HFFc6 (cell line): ENCODE measurements at regions not wholly inside any gene's neighbourhood (a gene's known extent, or its start where the extent isn't known, plus 50 kb on each side); places are given as distances from the start of the nearest gene placed in this dataset. TPM values are rescaled to one million over a fixed set of nuclear protein-coding genes. Genes with fewer than 3 reads are reported as not detected.
"Not testable (repeated sequence)": the region's sequence is repeated elsewhere in the genome, so short reads cannot be mapped to it uniquely, and the experiment has no call there.

Experiments used
- DNase-seq: peaks from one replicate; pipeline ENCODE4 v3.0.0-alpha.2; 2018
- H3K27ac Mint-ChIP-seq: 2 replicates; pipeline ENCODE4 v1.8.0; 2020; ENCODE audit warnings: mild to moderate bottlenecking, mixed read lengths
- H3K27me3 Mint-ChIP-seq: 2 replicates; pipeline ENCODE4 v1.8.0; 2021; ENCODE audit warnings: mild to moderate bottlenecking, moderate library complexity, mixed read lengths; ENCODE audit not compliant: insufficient read depth
- H3K36me3 Mint-ChIP-seq: 2 replicates; pipeline ENCODE4 v1.8.0; 2021; ENCODE audit warnings: low read depth, mixed read lengths
- H3K4me1 Mint-ChIP-seq: 2 replicates; pipeline ENCODE4 v1.8.0; 2020; ENCODE audit warnings: low read depth, mixed read lengths
- H3K4me3 Mint-ChIP-seq: 2 replicates; pipeline ENCODE4 v1.8.0; 2020; ENCODE audit warnings: mild to moderate bottlenecking, moderate library complexity, mixed read lengths
- H3K9me3 Mint-ChIP-seq: 2 replicates; pipeline ENCODE4 v1.8.0; 2020; ENCODE audit warnings: mild to moderate bottlenecking, mixed read lengths
- microRNA-seq: library from miRNA; unstranded; fragments of <30 nt; microRNA quantifications from one replicate; pipeline ENCODE4, GENCODE V29; 2019

DNA sequence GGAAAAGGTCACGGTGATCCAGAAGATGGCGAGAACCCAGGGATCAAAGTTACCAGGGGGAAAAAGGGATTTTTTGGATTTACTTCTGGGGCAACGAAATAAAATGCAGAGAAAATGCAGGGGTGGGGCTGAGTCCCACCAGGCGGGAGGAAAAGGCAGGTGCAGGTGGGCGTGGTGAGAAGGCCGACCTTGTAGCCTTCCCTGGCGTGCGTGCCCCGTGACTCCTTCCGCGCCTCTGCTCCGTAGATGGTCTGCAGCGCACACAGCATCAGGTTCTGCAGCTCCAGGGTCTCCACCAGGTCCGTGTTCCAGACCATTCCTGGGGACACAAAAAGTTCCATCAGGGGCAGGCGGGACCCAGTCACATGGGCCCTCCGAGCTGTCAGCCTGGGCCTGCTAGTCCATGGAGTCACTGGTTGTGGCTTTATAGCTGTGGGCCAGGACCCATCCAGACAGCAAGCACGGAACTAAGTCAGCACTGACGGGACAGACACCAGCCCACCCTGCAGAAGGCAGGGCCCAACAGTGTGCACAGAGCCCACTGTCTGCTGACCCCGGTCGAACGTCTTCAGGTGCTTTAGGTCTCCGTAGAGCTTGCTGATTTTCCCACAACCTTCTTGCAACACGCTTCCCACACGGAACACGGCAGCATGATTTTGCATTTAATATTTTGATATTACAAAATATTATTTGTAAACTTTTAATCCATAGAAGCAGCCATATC lies 52.4 kb upstream of the LPCAT1 start:
- H3K36me3 Mint-ChIP-seq, result not testable (repeated sequence)

GRCh38 chr5:1575491-1575890 lies 51.7 kb upstream of the LPCAT1 start:
- not testable (repeated sequence) for H3K27me3 Mint-ChIP-seq, H3K4me3 Mint-ChIP-seq, H3K9me3 Mint-ChIP-seq, H3K27ac Mint-ChIP-seq, H3K4me1 Mint-ChIP-seq, H3K36me3 Mint-ChIP-seq, DNase-seq

More for the DNA sequence above, 52.4 kb upstream of the LPCAT1 start:
- not testable (repeated sequence) for H3K27me3 Mint-ChIP-seq, DNase-seq, H3K27ac Mint-ChIP-seq, H3K9me3 Mint-ChIP-seq, H3K4me1 Mint-ChIP-seq, H3K4me3 Mint-ChIP-seq

GRCh38 chr5:1574023-1574318 lies 50.2 kb upstream of the LPCAT1 start:
- not testable (repeated sequence) for H3K4me1 Mint-ChIP-seq

DNA sequence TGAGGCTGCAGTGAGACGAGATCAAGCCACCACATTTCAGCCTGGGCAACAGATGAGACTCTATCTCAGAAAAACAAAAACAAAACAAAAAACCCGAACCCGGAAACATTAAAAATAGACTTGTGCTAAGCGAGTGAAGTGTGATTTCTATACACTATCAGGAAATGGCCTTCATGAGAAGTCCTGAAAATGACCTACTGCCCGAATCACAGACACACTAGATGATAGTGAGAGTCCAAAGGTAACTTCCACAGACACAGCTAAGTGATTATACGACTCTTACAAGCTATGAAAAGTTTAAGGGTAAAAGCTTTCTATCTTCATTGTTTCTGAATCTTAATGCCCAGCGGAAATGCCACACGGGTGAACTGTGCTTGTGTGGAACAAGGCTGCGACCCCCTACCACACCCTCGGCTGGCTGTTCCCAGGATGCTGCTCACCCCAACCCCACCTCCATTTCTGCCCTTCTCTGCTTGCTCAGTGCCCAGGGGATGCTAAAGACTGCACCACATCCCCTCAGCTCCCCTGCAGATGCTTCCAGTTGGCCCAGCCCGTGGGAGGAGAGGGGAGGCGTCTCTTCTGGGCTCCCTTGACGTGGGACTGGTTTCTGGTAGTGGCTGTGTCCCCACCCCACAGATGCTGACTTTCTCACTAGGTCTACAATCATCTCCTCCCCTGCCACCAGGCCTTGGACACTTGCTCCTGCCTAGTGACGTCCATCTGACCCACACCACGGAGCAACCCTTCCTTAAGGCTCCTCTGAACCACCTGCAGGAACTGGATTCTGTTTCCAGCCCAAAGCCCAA lies 49.7 kb upstream of the LPCAT1 start:
- H3K4me1 Mint-ChIP-seq, H3K9me3 Mint-ChIP-seq, H3K27me3 Mint-ChIP-seq, H3K27ac Mint-ChIP-seq, H3K36me3 Mint-ChIP-seq, H3K4me3 Mint-ChIP-seq, DNase-seq: not testable (repeated sequence)

More at GRCh38 chr5:1574023-1574318, 50.2 kb upstream of the LPCAT1 start:
- not testable (repeated sequence) for DNase-seq, H3K9me3 Mint-ChIP-seq, H3K4me3 Mint-ChIP-seq, H3K27me3 Mint-ChIP-seq, H3K27ac Mint-ChIP-seq
- H3K36me3 Mint-ChIP-seq, result peaks cover 11% of the 10 kb centered on the region

Small RNAs in the stretch of these regions (microRNA-seq; reads per million reads assigned to microRNA genes)
- gene MIR4277, result not detected
